A549 (cell line): ENCODE measurements at regions not wholly inside any gene's neighbourhood (a gene's known extent, or its start where the extent isn't known, plus 50 kb on each side); places are given as distances from the start of the nearest gene placed in this dataset.

Experiments used
- CTCF ChIP-seq: fragments of >200 bp; sonication (Bioruptor Twin); formaldehyde crosslinking; IDR thresholded peaks from 3 replicates; pipeline ENCODE4 v1.5.1; 2016
- EP300 ChIP-seq, 2 experiments: fragments of >200 bp; sonication (Bioruptor Twin); formaldehyde crosslinking; IDR thresholded peaks; 2 replicates in 1 of 2; 3 replicates in 1 of 2; pipeline ENCODE4 v1.6.1; 2016 to 2017

- no peak for TF ChIP-seq EP300 (IDR thresholded peaks at IDR 0.05)
- TF ChIP-seq CTCF = no peak
Measured at GRCh38 chr11:109756521-109756920, 334.5 kb downstream of the C11orf87 start.
